RWPE1 (cell line): ENCODE measurements at regions not wholly inside any gene's neighbourhood (a gene's known extent, or its start where the extent isn't known, plus 50 kb on each side); places are given as distances from the start of the nearest gene placed in this dataset.
"Not testable (repeated sequence)": the region's sequence is repeated elsewhere in the genome, so short reads cannot be mapped to it uniquely, and the experiment has no call there.

ENCODE experiments used
- CTCF ChIA-PET: fragments of 350-600 bp; sonication (Branson Sonifier 250); formaldehyde crosslinking; extraction: SDS; loops from one replicate; lab custom pipeline; 2021; lab: Yijun Ruan, JAX
- POLR2A ChIA-PET: fragments of 400-600 bp; formaldehyde crosslinking; extraction: SDS; loops from one replicate; lab custom pipeline; 2020; ENCODE audit warnings: antibody characterized with exemption; ENCODE audit not compliant: low non-redundant PET; lab: Yijun Ruan, JAX
- DNase-seq: peaks from one replicate; pipeline ENCODE4 v3.0.0; 2012; ENCODE audit warnings: low spot score
- H3K27ac ChIP-seq: fragments of 450-650 bp; 2 replicates; pipeline ENCODE4 v1.5.1; 2017
- CTCF ChIP-seq: fragments of 450-650 bp; conservative IDR thresholded peaks from 2 replicates; pipeline ENCODE4 v1.5.1; 2017; ENCODE audit warnings: low read depth, mild to moderate bottlenecking

- DNase-seq, result no peak
- H3K27ac ChIP-seq, result no peak overlapping the region
- ChIA-PET POLR2A (no interaction called here), CTCF (no interaction called here)
- TF ChIP-seq CTCF, result no peak
These were observed 968.1 kb downstream of the TAF11L14 start for GRCh38 chr5:18602402-18602801.

GRCh38 chr5:18605186-18605585 lies 970.9 kb downstream of the TAF11L14 start:
- DNase-seq, result no peak
- H3K27ac ChIP-seq, result no peak overlapping the region
- POLR2A ChIA-PET, result no interaction called here
- CTCF ChIA-PET, result interaction anchor here (0.6 kb wide), 1 partner anchor 973 kb away, joined by 3 read pairs; no protein-coding TSS in a partner anchor
- TF ChIP-seq CTCF, result no peak

GRCh38 chr5:18607570-18607969 lies 973.3 kb downstream of the TAF11L14 start:
- no peak overlapping the region for H3K27ac ChIP-seq
- no peak for TF ChIP-seq CTCF
- DNase-seq, result no peak
- CTCF ChIA-PET, result no interaction called here
- POLR2A ChIA-PET, result no interaction called here

GRCh38 chr5:18617191-18617590 lies 982.9 kb downstream of the TAF11L14 start:
- CTCF ChIA-PET, POLR2A ChIA-PET, DNase-seq, H3K27ac ChIP-seq: not testable (repeated sequence)

- POLR2A ChIA-PET, result no interaction called here
- H3K27ac ChIP-seq, result no peak overlapping the region
- CTCF ChIA-PET, result no interaction called here
- no peak for DNase-seq
- no peak for TF ChIP-seq CTCF
These were observed 996.3 kb downstream of the TAF11L14 start for GRCh38 chr5:18630458-18631045.

GRCh38 chr5:18652404-18653215 lies 1018.4 kb downstream of the TAF11L14 start:
- TF ChIP-seq CTCF, result no peak
- ChIA-PET CTCF (interaction anchor here (0.6 kb wide), 1 partner anchor 216 kb away, joined by 3 read pairs; no protein-coding TSS in a partner anchor), POLR2A (no interaction called here)
- DNase-seq, result no peak
- no peak overlapping the region for H3K27ac ChIP-seq
